ENCODE measurements at regions not wholly inside any gene's neighbourhood (a gene's known extent, or its start where the extent isn't known, plus 50 kb on each side); places are given as distances from the start of the nearest gene placed in this dataset.
A peak's percentile ranks its signal among the peaks of the same experiment; 100 is the strongest.

DNA sequence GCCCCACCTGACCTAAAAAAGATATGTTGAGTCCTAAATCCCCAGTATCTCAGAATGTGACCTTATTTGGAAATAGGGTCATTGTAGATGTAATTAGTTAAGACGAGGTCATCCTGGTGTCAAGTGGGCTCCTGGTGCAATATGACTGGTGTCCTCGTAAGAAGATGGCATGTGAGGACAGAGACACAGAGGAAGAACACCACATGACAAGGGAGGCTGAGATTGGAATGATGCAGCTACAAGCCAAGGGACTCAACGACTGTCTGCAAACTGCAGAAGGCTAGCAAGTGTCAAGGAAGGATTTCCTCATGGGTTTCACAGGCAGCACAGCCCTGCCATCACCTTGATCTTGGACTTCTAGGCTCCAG is 100.4 kb upstream of the DAP start:
- no peak for DNase-seq (ENCODE audit: low spot score)
- Histone ChIP-seq H3K27ac (no peak overlapping the region), H3K79me2 (ENCODE audit: low read depth) (no peaks in the 10 kb centered on the region), H2AFZ (replicated peaks) (no peak overlapping the region), H3F3A (ENCODE audit: low read depth) (peaks cover 14% of the 10 kb centered on the region), H3K36me3 (no peaks in the 10 kb centered on the region), H3K27me3 (peaks cover 64% of the 10 kb centered on the region), H3K4me1 (peaks cover 18% of the 10 kb centered on the region), H3K4me3 (no peak overlapping the region), H3K4me2 (no peak overlapping the region), H3K9ac (no peak overlapping the region), H3K9me3 (ENCODE audit: low read depth) (no peaks in the 10 kb centered on the region), H4K20me1 (ENCODE audit: low read depth) (peaks cover 15% of the 10 kb centered on the region)
- Mint-ChIP-seq H3K9me3 (peaks cover 4% of the 10 kb centered on the region), H3K36me3 (no peaks in the 10 kb centered on the region), H3K27me3 (ENCODE audit: insufficient read depth, low read depth) (peaks cover 22% of the 10 kb centered on the region), H3K4me3 (no peak overlapping the region), H3K27ac (no peak overlapping the region), H3K4me1 (peaks cover 44% of the 10 kb centered on the region)
- TF ChIP-seq EZH2 (IDR thresholded peaks at IDR 0.05): no peak
- TF ChIP-seq, protein P1, sequence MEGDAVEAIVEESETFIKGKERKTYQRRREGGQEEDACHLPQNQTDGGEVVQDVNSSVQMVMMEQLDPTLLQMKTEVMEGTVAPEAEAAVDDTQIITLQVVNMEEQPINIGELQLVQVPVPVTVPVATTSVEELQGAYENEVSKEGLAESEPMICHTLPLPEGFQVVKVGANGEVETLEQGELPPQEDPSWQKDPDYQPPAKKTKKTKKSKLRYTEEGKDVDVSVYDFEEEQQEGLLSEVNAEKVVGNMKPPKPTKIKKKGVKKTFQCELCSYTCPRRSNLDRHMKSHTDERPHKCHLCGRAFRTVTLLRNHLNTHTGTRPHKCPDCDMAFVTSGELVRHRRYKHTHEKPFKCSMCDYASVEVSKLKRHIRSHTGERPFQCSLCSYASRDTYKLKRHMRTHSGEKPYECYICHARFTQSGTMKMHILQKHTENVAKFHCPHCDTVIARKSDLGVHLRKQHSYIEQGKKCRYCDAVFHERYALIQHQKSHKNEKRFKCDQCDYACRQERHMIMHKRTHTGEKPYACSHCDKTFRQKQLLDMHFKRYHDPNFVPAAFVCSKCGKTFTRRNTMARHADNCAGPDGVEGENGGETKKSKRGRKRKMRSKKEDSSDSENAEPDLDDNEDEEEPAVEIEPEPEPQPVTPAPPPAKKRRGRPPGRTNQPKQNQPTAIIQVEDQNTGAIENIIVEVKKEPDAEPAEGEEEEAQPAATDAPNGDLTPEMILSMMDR (IDR thresholded peaks at IDR 0.05): no peak
- no peak for TF ChIP-seq EZH2phosphoT487 (IDR thresholded peaks at IDR 0.05)

DNA sequence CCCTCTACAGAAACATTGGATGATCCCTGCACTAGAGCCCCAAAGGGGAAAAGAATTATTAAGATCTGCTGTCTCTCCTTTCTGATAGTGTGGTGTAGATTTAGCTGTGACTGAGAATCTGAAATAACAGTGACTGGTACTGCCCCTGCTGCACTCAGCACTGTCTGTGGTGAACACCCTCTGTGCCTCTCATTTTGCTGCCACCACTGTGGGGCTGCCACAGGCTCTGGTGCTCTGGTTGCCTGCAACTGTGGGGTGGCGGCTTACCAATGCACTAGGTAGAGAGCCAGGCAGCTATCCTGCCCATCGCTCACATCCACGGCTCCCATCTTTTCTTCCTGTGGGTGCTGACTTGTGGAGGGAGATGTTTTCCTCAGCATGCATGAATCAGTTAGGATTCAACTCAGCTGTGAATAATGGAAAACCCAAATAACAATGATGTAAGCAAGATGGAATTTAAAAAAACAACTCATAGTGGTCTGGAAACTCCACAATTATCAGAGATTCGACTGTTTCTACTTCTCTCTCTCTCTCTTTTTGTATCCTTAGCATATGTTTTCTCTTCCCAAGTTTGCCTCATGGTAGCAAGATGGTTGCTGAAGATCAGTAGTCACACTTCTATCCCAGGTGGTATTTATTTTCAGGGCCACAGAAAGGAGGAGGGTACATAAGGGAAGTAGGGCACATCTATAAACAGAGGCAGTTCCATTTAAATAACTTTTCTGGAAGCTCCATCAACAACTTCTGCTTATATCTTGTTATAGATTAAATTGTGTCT is 99.8 kb upstream of the DAP start:
- peaks cover 18% of the 10 kb centered on the region for H4K20me1 ChIP-seq (ENCODE audit: low read depth)
- H3K4me2 ChIP-seq: no peak overlapping the region
- no peaks in the 10 kb centered on the region for H3K79me2 ChIP-seq (ENCODE audit: low read depth)
- H3K36me3 Mint-ChIP-seq: no peaks in the 10 kb centered on the region
- H3K4me3 ChIP-seq: no peak overlapping the region
- H3K27me3 Mint-ChIP-seq (ENCODE audit: insufficient read depth, low read depth): peaks cover 22% of the 10 kb centered on the region
- H3K27me3 ChIP-seq: peaks cover 70% of the 10 kb centered on the region
- H3K9ac ChIP-seq: no peak overlapping the region
- no peak overlapping the region for H3K27ac ChIP-seq
- H3K4me1 Mint-ChIP-seq: peaks cover 50% of the 10 kb centered on the region
- no peaks in the 10 kb centered on the region for H3K9me3 ChIP-seq (ENCODE audit: low read depth)
- H3K9me3 Mint-ChIP-seq: peaks cover 4% of the 10 kb centered on the region
- H3F3A ChIP-seq (ENCODE audit: low read depth): peaks cover 20% of the 10 kb centered on the region
- H2AFZ ChIP-seq (replicated peaks): no peak overlapping the region
- no peak overlapping the region for H3K4me3 Mint-ChIP-seq
- no peak for DNase-seq (ENCODE audit: low spot score)
- H3K36me3 ChIP-seq: no peaks in the 10 kb centered on the region
- H3K4me1 ChIP-seq: peaks cover 23% of the 10 kb centered on the region
- TF ChIP-seq EZH2phosphoT487 (IDR thresholded peaks at IDR 0.05) (no peak), EZH2 (IDR thresholded peaks at IDR 0.05) (no peak)
- TF ChIP-seq, protein P1 (IDR thresholded peaks at IDR 0.05): no peak
- no peak overlapping the region for H3K27ac Mint-ChIP-seq

DNA sequence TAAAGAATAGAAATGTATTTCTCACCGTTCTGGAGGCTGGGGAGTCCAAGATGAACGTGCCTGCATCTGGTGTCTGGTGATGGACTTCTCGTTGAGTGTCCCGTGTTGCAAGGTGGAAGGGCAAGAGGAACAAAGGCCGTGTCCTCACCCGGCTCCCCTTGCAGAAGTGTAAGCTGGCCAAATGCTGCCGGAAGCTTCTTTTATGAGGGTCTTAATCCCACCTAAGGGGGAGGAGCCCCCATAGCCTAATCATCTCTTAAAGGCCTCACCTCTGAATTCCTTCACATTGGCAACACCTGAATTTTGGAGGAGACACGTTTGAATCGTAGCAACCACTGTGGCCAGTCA is 99.1 kb upstream of the DAP start:
- peaks cover 4% of the 10 kb centered on the region for H3K9me3 Mint-ChIP-seq
- no peak overlapping the region for H3K4me3 Mint-ChIP-seq
- H3K4me1 Mint-ChIP-seq: peaks cover 53% of the 10 kb centered on the region
- Histone ChIP-seq H3K36me3 (no peaks in the 10 kb centered on the region), H3K4me1 (peaks cover 30% of the 10 kb centered on the region), H3K79me2 (ENCODE audit: low read depth) (no peaks in the 10 kb centered on the region), H3K27me3 (peaks cover 77% of the 10 kb centered on the region), H3K9ac (no peak overlapping the region), H4K20me1 (ENCODE audit: low read depth) (peaks cover 18% of the 10 kb centered on the region), H3K4me3 (no peak overlapping the region), H3K9me3 (ENCODE audit: low read depth) (no peaks in the 10 kb centered on the region), H3K27ac (no peak overlapping the region), H3K4me2 (no peak overlapping the region), H2AFZ (replicated peaks) (no peak overlapping the region), H3F3A (ENCODE audit: low read depth) (peaks cover 22% of the 10 kb centered on the region)
- TF ChIP-seq EZH2 (IDR thresholded peaks at IDR 0.05): no peak
- TF ChIP-seq EZH2phosphoT487 (IDR thresholded peaks at IDR 0.05): no peak
- TF ChIP-seq, protein P1 (IDR thresholded peaks at IDR 0.05): no peak
- no peak for DNase-seq (ENCODE audit: low spot score)
- H3K36me3 Mint-ChIP-seq: no peaks in the 10 kb centered on the region
- H3K27me3 Mint-ChIP-seq (ENCODE audit: insufficient read depth, low read depth): peaks cover 22% of the 10 kb centered on the region
- peak overlapping the region; percentile 93 for H3K27ac Mint-ChIP-seq
